GM12865 (cell line): ENCODE measurements at regions not wholly inside any gene's neighbourhood (a gene's known extent, or its start where the extent isn't known, plus 50 kb on each side); places are given as distances from the start of the nearest gene placed in this dataset.
"Not testable (repeated sequence)": the region's sequence is repeated elsewhere in the genome, so short reads cannot be mapped to it uniquely, and the experiment has no call there.

ENCODE experiments used
- DNase-seq: peaks from one replicate; pipeline ENCODE4 v3.0.0; 2010; ENCODE audit warnings: low read depth
- H3K4me3 ChIP-seq: 2 replicates; pipeline ENCODE4 v1.5.1; 2011; ENCODE audit warnings: mild to moderate bottlenecking, low read depth, low read length, control low read depth
- TF ChIP-seq, protein P1 (sequence below): IDR thresholded peaks from 2 replicates; pipeline ENCODE4 v1.5.1; 2011; ENCODE audit warnings: low read length, control low read depth, low read depth, inconsistent platforms; ENCODE audit not compliant: insufficient read depth; ENCODE audit errors: missing control alignments

DNA sequence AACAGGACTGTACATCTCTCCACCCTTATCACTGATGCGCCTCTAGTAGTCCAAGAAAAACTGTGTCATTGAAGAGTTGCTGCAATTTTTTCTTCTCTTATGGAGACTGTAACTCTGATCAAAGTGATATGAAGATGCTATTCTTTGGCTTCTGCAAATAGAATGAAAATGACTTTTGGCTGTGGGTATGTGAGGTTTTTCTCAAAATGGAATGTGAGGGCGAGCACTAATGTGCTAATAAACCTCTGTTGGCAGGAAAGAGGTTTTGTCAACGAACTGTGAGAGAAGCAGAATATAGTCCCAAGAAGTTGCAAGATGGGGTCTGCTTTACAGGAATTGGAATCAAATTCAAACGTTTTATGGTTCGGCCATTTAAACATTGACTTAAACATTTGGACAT is 252.0 kb upstream of the GAS1 start:
- H3K4me3 ChIP-seq: no peak overlapping the region
- no peak for DNase-seq
- TF ChIP-seq, protein P1, sequence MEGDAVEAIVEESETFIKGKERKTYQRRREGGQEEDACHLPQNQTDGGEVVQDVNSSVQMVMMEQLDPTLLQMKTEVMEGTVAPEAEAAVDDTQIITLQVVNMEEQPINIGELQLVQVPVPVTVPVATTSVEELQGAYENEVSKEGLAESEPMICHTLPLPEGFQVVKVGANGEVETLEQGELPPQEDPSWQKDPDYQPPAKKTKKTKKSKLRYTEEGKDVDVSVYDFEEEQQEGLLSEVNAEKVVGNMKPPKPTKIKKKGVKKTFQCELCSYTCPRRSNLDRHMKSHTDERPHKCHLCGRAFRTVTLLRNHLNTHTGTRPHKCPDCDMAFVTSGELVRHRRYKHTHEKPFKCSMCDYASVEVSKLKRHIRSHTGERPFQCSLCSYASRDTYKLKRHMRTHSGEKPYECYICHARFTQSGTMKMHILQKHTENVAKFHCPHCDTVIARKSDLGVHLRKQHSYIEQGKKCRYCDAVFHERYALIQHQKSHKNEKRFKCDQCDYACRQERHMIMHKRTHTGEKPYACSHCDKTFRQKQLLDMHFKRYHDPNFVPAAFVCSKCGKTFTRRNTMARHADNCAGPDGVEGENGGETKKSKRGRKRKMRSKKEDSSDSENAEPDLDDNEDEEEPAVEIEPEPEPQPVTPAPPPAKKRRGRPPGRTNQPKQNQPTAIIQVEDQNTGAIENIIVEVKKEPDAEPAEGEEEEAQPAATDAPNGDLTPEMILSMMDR: no peak

DNA sequence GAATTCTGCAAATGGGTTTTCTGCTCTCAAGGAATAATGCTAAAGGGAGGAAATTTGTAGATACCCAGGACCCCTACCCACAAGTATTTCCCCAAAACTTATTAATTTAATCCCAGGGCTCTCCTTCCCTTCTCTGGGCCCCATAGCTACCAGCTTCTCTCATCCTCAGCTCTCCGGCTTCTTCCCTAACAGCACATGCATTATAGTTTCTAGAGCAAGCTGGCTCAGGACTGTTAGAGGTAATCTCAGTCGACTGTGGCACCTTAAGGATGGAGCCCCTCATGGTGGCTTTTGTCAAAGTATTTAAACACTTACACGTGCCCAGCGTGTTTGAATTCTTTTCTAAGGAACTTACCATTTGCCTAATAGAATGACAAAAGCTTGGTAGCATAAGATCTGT is 252.5 kb upstream of the GAS1 start:
- no peak overlapping the region for H3K4me3 ChIP-seq
- TF ChIP-seq, protein P1: no peak
- no peak for DNase-seq

DNA sequence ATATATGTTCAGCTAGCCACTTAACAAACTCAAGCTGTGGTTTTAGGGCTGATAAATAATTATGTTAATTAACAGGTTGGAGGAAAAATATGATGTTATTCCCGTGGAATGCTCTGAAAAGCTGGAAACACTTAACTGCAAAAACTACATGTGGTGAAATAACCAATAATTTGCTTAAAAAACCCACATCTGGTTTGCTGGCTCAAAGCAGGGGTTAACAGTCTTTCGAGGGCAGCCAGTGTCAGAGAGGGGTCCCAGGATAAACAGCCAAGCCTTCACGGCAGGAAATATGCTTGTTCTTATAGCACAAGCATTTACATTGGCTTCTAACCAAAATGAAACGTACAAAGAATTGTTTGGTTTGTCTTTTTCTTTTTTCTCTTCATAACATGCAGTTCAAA is 254.0 kb upstream of the GAS1 start:
- no peak for DNase-seq
- TF ChIP-seq, protein P1: no peak
- H3K4me3 ChIP-seq: no peak overlapping the region

DNA sequence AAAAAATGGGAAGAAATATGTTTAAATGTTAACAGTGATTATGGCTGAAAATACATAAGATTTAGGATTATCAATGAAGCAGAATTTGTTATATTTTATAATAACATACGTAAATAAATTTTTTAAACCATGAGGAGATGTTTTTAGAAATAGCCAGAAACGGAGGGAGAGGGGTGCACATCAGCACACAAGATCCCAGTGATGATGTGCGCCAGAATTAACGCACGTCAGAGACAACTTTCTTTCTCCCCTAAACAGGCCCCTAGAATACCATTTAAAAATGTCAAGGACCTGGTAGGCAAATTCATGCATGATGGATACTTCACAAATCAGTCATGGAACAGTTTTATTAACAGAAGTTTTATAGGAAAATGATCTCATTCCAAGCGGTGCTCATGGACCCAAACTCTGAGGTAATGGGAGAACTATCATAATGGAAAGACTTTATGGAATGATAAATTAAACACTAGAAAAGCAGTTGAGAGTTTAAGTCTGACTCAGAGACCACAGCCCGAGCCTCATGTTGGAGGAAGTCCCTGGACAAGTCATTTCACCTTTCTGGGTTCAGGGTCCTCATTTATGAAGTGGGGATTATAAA is 258.9 kb upstream of the GAS1 start:
- no peak overlapping the region for H3K4me3 ChIP-seq
- TF ChIP-seq, protein P1: no peak
- DNase-seq: no peak

DNA sequence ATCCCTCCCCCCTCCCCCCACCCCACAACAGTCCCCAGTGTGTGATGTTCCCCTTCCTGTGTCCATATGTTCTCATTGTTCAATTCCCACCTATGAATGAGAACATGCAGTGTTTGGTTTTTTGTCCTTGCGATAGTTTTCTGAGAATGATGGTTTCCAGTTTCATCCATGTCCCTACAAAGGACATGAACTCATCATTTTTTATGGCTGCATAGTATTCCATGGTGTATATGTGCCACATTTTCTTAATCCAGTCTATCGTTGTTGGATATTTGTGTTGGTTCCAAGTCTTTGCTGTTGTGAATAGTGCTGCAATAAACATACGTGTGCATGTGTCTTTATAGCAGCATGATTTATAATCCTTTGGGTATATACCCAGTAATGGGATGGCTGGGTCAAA is 263.4 kb upstream of the GAS1 start:
- DNase-seq, H3K4me3 ChIP-seq: not testable (repeated sequence)

DNA sequence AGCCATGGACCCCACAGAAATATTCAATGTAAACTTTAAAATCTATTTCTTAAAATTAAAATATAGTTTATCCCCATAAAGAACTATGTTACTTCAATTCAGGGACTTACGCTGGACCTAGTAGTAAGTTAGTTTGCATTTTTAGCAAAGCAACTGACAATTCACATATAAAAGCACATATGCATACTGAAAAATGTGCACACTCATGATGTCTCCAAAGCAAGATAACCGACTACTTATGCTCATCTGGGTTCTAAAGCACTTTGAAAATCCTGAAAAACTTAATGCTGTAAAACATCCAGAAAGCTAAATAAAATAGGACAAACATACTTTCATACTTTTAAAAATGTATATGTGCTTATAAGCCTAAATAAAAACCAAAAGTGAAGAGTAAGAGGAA is 264.4 kb upstream of the GAS1 start:
- no peak overlapping the region for H3K4me3 ChIP-seq
- no peak for DNase-seq
- TF ChIP-seq, protein P1: no peak

DNA sequence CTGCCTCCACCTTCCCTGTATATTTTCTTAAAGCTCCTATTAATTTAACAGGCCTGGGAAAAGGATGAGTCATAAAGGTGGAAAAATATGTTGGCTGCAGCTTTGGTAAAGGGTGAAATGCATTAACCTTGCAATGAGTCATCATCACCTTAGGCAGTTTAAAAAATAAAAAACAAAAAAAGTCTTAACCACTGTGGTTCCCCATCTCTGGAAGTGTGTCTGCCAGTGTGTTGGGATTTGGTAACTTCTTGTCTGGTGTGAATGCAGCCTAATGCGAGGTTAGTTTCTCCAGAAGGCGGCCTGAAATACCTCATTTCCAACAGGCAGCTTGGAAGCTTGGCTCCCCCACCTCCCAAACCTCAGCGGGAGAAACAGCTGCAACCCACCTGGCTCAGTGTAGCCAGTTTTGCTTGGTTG is 265.3 kb upstream of the GAS1 start:
- no peak for DNase-seq
- H3K4me3 ChIP-seq: no peak overlapping the region
- TF ChIP-seq, protein P1: no peak
